ENCODE measurements at regions not wholly inside any gene's neighbourhood (a gene's known extent, or its start where the extent isn't known, plus 50 kb on each side); places are given as distances from the start of the nearest gene placed in this dataset.

- TF ChIP-seq, protein P1, sequence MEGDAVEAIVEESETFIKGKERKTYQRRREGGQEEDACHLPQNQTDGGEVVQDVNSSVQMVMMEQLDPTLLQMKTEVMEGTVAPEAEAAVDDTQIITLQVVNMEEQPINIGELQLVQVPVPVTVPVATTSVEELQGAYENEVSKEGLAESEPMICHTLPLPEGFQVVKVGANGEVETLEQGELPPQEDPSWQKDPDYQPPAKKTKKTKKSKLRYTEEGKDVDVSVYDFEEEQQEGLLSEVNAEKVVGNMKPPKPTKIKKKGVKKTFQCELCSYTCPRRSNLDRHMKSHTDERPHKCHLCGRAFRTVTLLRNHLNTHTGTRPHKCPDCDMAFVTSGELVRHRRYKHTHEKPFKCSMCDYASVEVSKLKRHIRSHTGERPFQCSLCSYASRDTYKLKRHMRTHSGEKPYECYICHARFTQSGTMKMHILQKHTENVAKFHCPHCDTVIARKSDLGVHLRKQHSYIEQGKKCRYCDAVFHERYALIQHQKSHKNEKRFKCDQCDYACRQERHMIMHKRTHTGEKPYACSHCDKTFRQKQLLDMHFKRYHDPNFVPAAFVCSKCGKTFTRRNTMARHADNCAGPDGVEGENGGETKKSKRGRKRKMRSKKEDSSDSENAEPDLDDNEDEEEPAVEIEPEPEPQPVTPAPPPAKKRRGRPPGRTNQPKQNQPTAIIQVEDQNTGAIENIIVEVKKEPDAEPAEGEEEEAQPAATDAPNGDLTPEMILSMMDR (IDR thresholded peaks at IDR 0.05; ENCODE audit: insufficient read depth, low read depth, low read length, missing control alignments) = no peak
- DNase-seq (ENCODE audit: low read depth) = no peak
- H3K4me3 ChIP-seq (ENCODE audit: low read depth, low read length) = no peak overlapping the region
Observed at GRCh38 chr3:110165370-110165743, 828.0 kb upstream of the DPPA4 start.

DNA sequence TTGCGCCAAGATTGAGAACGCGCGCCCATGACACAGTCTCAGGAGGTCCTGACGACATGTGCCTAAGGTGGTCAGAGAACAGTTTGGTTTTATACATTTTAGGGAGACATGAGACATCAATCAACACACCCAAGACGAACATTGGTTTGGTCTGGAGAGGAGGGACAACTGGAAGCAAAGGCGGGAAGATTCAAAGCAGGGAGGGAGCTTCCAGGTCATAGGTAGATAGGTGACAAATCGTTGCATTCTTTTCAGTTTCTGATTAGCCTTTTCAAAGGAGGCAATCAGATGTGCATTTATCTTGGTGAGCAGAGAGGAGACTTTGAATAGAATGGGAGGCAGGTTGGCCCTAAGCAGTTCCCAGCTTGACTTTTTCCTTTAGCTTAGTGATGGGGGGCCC is 828.4 kb upstream of the DPPA4 start:
- no peak overlapping the region for H3K4me3 ChIP-seq (ENCODE audit: low read depth, low read length)
- peak; percentile 8 for DNase-seq (ENCODE audit: low read depth)
- TF ChIP-seq, protein P1 (IDR thresholded peaks at IDR 0.05; ENCODE audit: insufficient read depth, low read depth, low read length, missing control alignments) = no peak

GRCh38 chr3:110166791-110167190 is 829.4 kb upstream of the DPPA4 start:
- H3K4me3 ChIP-seq (ENCODE audit: low read depth, low read length) = no peak overlapping the region
- TF ChIP-seq, protein P1 (IDR thresholded peaks at IDR 0.05; ENCODE audit: insufficient read depth, low read depth, low read length, missing control alignments) = no peak
- DNase-seq (ENCODE audit: low read depth) = no peak

DNA sequence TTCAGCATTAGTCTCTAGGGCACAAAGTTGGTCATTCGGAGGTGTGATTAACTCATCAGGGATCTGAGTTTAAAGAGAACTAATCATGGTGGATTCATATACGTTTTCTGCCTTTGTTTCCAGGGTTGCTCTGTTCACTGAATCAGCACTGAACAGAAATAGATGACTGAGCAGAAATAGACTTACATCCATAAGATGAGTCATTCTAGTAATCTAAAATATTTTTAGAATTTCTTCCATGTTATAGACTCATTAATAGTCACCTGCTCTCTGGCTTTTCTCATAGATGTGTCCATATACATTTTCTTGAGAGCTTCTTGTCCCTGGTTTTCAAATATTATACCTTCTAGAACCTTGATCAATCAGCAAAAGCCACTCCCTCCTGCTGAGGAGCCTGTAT is 837.6 kb upstream of the DPPA4 start:
- H3K4me3 ChIP-seq (ENCODE audit: low read depth, low read length) = no peak overlapping the region
- no peak for DNase-seq (ENCODE audit: low read depth)
- TF ChIP-seq, protein P1 (IDR thresholded peaks at IDR 0.05; ENCODE audit: insufficient read depth, low read depth, low read length, missing control alignments) = no peak

- TF ChIP-seq, protein P1 (IDR thresholded peaks at IDR 0.05; ENCODE audit: insufficient read depth, low read depth, low read length, missing control alignments) = no peak
- H3K4me3 ChIP-seq (ENCODE audit: low read depth, low read length) = no peak overlapping the region
- DNase-seq (ENCODE audit: low read depth) = no peak
Observed at GRCh38 chr3:110178965-110179364, 841.6 kb upstream of the DPPA4 start.

- TF ChIP-seq, protein P1 (IDR thresholded peaks at IDR 0.05; ENCODE audit: insufficient read depth, low read depth, low read length, missing control alignments) = no peak
- H3K4me3 ChIP-seq (ENCODE audit: low read depth, low read length) = no peak overlapping the region
- no peak for DNase-seq (ENCODE audit: low read depth)
Observed at GRCh38 chr3:110180733-110181132, 843.4 kb upstream of the DPPA4 start.

DNA sequence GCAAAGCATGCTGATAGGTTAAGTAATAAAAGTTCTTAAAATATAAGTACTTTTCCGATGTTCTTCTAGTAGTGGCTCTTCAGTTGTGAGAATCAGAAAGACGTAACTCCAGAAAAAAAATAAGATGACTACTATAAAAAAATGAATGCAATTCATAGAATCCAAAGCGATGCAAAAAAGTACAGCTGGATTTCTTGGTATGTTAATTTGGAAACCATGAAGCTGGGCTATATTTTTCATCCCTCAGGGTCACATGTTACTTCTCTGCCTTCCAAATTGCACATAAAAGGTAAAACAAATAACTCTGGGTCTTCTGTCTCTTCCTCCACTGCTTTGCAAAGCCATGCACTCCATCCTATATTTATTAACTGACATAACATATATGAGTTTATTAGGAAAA is 843.9 kb upstream of the DPPA4 start:
- H3K4me3 ChIP-seq (ENCODE audit: low read depth, low read length) = no peak overlapping the region
- no peak for DNase-seq (ENCODE audit: low read depth)
- TF ChIP-seq, protein P1 (IDR thresholded peaks at IDR 0.05; ENCODE audit: insufficient read depth, low read depth, low read length, missing control alignments) = no peak
